HL-60/S4 treated with retinoic acid at 250 ng/mL for 4 days and 3 days (cell line): ENCODE measurements at regions not wholly inside any gene's neighbourhood (a gene's known extent, or its start where the extent isn't known, plus 50 kb on each side); places are given as distances from the start of the nearest gene placed in this dataset.
"Not testable (repeated sequence)": the region's sequence is repeated elsewhere in the genome, so short reads cannot be mapped to it uniquely, and the experiment has no call there.

Experiments
- in situ Hi-C: fragments of 300-500 bp; cut with MboI; formaldehyde crosslinking; loops from 2 replicates; pipeline ENCODE4 v1.7.0; 2022; ENCODE audit warnings: low sequenced_read_pairs

DNA sequence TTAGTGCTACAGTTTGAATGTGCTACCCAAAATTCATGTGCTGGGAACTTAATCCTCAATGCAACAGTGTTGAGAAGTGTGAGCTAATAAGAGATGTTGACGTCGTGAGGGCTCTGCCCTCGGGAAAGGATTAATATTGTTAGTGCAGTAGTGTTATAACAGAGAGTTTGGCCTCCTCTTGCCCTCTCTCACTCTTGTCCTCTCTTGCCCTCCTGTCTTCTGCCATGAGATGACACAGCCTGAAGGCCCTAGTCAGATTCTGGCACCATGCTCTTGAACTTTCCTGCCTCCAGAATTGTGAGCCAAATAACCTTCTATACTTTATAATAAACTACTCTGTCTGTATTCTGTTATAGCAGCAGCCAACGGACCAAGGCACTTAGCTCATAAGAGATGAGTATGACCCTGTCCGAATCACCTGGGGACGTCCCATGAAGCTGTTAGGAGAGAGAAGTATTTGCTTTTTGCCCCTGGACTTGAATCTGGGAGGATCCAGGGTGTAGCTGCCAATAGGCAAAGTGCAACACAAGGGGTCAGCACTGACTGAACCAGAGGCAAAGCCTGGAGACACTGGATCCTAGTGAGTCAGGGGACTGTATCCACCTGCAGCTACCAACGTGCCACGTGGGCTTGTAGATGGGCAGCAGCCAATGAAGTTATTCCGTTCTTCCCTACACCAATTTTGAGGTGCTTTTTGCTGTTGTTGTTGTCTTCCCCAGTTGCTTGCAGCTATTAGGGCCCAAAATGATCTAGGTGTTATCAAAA is 233.7 kb downstream of the THBS2 start:
- in situ Hi-C loops, result no loop called here

DNA sequence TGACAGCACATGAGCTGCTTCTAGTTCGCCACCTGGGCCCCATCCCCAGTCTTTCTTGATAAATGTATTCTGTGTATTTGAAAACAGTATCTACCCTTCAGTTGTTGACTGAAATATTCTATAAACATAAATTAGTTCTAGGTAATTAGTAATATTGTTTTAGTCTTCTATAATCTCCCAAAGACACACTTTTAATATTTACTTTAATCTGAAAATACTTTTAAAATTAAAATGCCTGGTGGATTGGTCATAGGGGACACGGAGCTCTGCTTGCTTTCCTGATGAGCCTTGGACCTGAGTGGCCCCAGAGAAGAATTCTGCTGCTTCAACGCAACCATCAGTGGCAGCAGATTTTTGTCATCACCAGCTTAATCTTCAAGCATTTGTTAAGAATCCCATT is 234.5 kb downstream of the THBS2 start:
- in situ Hi-C loops, result no loop called here

DNA sequence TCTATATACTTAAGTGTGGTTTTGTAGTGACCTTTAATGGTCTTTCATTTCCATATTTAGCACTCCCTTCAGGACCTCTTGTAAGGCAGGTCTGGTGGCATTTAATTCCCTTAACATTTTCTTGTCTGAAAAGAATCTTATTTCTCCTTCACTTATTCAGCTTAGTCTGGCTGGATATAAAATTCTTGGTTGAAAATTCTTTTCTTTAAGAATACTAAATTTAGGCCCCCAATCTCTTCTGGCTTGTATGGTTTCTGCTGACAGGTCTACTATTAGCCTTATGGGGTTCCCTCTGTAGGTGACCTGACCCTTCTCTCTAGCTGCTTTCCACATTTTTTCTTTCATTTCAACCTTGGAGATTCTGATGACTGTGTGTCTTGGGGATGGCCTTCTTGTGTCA is 236.9 kb downstream of the THBS2 start:
- in situ Hi-C loops, result no loop called here

DNA sequence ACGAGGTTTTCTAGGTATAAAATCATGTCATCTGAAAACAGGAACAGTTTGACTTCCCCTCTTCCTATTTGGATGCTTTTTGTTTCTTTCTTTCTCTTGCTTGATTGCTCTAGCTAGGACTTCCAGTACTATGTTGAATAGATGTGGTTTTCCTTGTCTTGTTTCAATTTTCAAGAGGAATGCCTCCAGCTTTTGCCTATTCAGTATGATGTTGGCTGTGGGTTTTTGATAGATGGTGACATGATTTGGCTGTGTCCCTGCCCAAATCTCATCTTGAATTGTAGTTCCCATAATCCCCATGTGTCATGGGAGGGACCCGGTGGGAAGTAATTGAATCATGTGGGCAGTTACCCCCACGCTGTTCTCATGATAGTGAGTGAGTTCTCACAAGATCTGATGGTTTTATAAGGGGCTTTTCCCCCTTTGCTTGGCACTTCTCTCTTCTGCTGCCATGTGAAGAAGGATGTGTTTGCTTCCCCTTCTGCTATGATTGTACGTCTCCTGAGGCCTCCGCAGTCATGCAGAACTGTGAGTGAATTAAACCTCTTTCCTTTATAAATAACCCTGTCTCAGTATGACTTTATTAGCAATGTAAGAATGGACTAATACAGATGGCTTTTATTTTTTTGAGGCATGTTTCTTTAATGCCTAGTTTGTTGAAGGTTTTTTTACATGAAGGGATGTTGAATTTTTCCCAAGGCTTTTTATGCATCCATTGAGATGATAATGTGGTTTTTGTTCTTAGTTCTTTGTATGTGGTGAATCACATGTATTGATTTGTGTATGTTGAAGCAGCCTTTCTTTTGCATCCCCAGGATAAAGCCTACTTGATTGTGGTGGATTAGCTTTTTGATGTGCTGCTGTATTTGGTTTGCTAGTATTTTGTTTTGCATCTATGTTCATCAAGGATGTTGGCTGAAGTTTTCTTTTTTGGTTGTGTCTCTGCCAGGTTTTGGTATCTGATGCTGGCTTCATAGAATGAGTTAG is 239.1 kb downstream of the THBS2 start:
- in situ Hi-C loops, result no loop called here

DNA sequence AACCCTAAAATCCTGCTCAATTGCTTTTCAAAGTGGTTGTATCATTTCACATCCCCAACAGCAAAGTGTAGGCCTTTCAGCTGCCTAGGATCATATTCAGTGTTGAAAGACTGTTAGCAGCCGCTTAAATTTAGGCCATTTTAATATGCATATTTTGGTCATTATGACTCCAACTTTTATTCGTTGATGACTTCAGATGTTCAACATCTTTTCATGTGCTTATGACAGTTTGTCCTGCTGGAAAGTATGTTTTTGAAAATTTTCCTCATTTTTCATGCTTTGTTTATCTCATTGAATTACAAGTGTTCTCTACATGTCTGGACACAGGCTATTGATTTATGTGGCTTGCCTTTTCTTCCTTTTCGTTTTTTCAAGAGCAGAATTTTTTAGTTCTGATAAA is 244.0 kb downstream of the THBS2 start:
- in situ Hi-C loops, result no loop called here

DNA sequence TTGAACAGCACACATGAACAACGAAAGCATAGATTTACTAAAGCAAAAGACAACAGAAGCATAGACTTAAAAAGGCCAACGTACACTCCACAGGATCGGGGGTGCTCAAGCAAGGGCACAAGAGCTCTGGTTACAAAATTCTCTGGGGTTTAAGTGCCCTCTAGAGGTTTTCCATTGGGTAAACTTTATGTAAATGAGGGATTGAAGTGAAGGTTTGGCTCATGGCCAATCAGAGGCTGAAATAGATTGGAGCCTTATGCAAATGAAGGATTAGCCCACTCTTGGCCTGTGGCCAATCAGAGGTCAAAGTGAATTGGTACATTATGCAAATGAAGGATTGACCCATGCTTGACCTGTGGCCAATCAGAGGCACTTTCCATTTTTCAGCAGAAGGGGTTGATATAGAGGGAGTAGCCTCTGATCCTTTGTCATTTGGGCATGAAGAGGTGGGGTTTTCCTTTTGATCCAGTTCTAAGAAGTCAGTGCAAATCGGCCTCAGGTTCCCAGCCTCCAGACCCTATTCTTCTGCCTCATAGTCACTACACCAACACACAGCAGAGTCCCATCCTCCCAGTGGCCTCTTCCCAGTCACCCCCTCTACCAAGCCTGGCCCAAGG is 244.9 kb downstream of the THBS2 start:
- in situ Hi-C loops, result no loop called here

- in situ Hi-C loops, result no loop called here
Measured at GRCh38 chr6:169005166-169005565, 248.5 kb downstream of the THBS2 start.

DNA sequence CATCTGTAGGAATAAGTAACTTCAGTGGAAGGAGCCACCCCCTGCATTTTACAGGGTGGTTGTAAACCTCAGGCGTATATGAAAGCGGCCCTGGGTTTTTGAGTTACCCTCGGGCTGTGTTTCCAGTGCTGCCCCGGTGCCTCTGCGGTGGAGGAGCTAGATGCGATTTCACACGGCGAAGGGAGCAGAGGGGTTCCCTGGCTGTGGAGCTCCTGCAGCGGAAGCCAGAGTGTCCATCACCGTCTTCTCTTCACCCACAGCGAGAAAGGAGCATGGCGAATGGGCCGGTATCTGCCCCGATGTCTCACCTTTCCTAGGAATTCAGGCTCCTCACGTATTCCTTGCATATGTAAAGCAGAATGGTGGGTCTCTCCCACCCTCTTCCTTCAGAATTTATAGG is 253.6 kb downstream of the THBS2 start:
- in situ Hi-C loops, result no loop called here

- in situ Hi-C loops, result no loop called here
Measured at GRCh38 chr6:168999392-168999791, 254.3 kb downstream of the THBS2 start.

- in situ Hi-C loops, result no loop called here
Measured at GRCh38 chr6:168996356-168996625, 257.4 kb downstream of the THBS2 start.

- in situ Hi-C loops, result no loop called here
Measured at GRCh38 chr6:168995526-168996355, 257.9 kb downstream of the THBS2 start.

DNA sequence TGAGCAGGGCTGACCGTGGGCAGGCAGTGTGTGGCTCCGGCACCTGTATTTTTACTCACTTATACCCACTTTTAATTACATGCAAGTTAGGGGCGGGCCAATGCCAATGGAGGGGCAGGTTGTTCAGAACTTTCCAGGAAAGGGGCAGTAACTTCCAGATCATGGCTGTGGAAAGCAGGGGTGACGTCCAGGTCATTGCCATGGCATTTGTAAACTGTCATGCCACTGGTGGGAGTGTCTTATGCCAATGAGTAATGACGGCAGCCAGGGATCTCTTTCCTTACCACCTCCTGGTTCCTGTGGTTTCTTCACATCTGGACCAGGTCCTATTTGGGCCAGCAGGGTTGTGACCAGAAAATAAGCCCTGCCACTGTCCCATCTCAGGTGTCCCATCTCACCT is 258.7 kb downstream of the THBS2 start:
- in situ Hi-C loops, result no loop called here

DNA sequence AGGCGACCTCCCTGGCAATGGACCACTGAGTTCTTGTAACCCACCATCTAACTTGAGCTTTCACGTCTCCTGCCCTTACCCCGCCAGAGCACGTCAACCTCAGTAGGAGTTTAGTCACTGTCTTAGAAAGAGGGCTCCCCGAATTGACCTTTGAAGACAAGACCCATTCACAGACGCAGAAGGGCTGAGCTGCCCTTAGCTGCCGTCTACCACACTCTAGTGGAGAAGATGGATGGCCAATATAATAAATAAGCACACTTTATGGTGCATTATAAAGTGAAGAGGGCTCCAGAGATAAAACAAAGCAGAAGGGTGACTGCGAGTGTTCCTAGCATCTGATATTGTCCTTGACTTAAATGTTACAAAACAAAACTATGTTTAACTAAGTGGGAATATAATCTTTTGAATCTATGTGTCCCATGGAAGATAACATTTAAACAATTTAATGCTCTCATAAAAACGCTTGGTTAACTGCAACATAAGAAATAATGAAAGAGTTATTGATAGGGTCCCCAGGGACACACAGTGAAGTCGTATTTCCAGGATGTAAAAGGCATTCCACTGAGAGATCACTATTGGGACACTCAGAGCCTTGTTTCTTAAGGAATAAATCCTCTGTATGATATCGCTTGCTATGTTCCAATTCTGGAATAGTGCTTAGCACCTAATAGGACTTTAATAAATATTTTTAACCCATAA is 261.1 kb downstream of the THBS2 start:
- in situ Hi-C loops, result no loop called here

DNA sequence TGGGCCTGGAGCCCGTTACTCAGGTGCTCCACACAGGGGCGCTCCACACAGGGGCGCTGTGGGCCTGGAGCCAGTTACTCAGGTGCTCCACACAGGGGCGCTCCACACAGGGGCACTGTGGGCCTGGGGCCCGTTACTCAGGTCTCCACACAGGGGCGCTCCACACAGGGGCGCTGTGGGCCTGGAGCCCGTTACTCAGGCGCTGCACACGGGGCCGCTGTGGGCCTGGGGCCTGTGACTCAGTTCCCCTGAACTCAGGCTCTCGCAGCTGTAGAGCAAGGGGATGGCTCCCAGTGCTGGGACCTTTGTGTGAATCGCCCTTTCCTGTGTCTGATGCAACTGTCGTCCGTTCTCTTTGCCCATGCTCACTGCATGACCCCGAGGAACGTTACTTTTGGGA is 262.0 kb downstream of the THBS2 start:
- in situ Hi-C loops, result not testable (repeated sequence)

- in situ Hi-C loops, result no loop called here
Measured at GRCh38 chr6:168990019-168990751, 263.5 kb downstream of the THBS2 start.

DNA sequence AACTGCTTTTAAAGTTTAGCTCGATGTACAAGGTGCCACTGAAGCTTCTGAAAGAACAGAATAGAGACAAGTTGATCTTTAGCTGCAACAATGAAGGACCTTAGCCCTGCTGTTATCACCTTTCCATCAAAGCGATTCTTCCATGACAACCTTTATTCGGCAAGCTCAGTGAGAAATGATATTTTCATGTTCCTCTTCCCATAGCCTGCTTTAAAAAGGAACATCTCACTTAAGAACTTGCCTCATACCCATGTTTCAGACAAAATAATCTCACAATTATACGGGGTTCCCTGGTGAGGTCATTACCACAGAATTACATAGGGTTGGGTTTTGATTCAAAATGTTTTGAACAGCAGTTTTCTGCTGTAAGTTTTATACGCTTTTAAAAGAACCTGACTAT is 264.2 kb downstream of the THBS2 start:
- in situ Hi-C loops, result no loop called here

DNA sequence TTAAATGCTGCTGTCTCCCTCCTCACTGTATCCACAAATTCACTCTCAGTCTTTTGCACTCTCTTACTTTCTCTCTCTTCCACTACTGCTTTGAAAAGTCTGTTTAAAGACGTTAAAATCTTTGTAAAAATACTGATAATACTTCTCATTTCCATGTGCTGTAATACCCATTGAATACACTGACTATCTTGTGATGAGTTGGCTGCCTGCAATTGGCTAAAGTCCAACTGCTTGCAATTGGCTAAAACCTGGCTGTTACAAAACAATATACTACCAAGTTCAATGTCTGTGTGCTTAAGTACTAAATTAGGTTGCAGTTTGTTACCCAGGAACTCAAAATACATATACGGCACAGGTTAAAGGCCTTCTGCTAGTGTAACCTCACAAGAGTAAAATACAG is 264.8 kb downstream of the THBS2 start:
- in situ Hi-C loops, result no loop called here

DNA sequence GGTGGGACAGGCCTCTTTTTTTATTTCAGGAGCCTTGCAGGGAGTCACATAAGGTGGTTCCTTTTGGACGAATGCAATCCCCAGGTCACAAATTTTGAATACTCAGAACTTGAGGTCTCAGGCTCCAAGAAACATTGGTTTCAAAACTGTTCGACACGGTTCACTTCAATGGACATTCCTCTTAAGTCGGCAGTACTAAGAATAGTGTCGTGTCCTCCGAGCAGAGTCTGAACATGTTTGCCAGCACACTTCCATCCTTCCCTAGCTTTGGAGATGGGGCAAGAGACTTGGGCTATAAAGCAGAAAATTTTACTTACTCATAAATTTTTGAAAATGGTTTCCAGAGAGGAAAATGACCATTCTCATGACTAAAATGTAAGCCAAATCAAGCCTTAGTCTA is 265.4 kb downstream of the THBS2 start:
- in situ Hi-C loops, result no loop called here

GRCh38 chr6:168985705-168986104 is 267.9 kb downstream of the THBS2 start:
- in situ Hi-C loops, result no loop called here

GRCh38 chr6:168983925-168984324 is 269.7 kb downstream of the THBS2 start:
- in situ Hi-C loops, result no loop called here
